ENCODE measurements at regions not wholly inside any gene's neighbourhood (a gene's known extent, or its start where the extent isn't known, plus 50 kb on each side); places are given as distances from the start of the nearest gene placed in this dataset.
A peak's percentile ranks its signal among the peaks of the same experiment; 100 is the strongest.

DNA sequence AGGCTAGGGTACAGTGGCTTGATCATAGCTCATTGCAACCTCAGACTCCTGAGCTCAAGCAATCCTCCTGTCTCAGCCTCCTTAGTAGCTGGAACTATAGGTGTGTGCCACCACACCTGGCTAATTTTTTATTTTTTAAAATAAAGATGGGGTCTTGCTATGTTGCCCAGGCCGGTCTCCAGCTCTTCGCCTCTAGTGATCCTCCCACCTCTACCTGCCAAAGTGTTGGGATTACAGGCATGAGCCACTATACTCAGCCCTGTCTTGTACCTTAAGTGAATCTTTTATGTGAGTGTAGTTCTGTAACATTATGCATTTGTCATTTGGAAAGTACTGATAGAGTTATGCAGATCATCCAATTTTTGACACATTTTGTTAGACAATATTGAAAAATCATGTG is 66.9 kb upstream of the C15orf39 start:
- no peak overlapping the region for H3K4me3 ChIP-seq (ENCODE audit: low read length)
- no peak for DNase-seq (ENCODE audit: low read depth)
- TF ChIP-seq CTCF (IDR thresholded peaks at IDR 0.05; ENCODE audit: insufficient read depth, low read depth, low read length, missing control alignments), result no peak

GRCh38 chr15:75136118-75136517 is 65.6 kb upstream of the C15orf39 start:
- DNase-seq (ENCODE audit: low read depth), result no peak
- TF ChIP-seq CTCF (IDR thresholded peaks at IDR 0.05; ENCODE audit: insufficient read depth, low read depth, low read length, missing control alignments), result no peak
- no peak overlapping the region for H3K4me3 ChIP-seq (ENCODE audit: low read length)

GRCh38 chr15:75136758-75137157 is 64.9 kb upstream of the C15orf39 start:
- DNase-seq (ENCODE audit: low read depth), result no peak
- H3K4me3 ChIP-seq (ENCODE audit: low read length), result no peak overlapping the region
- no peak for TF ChIP-seq CTCF (IDR thresholded peaks at IDR 0.05; ENCODE audit: insufficient read depth, low read depth, low read length, missing control alignments)

DNA sequence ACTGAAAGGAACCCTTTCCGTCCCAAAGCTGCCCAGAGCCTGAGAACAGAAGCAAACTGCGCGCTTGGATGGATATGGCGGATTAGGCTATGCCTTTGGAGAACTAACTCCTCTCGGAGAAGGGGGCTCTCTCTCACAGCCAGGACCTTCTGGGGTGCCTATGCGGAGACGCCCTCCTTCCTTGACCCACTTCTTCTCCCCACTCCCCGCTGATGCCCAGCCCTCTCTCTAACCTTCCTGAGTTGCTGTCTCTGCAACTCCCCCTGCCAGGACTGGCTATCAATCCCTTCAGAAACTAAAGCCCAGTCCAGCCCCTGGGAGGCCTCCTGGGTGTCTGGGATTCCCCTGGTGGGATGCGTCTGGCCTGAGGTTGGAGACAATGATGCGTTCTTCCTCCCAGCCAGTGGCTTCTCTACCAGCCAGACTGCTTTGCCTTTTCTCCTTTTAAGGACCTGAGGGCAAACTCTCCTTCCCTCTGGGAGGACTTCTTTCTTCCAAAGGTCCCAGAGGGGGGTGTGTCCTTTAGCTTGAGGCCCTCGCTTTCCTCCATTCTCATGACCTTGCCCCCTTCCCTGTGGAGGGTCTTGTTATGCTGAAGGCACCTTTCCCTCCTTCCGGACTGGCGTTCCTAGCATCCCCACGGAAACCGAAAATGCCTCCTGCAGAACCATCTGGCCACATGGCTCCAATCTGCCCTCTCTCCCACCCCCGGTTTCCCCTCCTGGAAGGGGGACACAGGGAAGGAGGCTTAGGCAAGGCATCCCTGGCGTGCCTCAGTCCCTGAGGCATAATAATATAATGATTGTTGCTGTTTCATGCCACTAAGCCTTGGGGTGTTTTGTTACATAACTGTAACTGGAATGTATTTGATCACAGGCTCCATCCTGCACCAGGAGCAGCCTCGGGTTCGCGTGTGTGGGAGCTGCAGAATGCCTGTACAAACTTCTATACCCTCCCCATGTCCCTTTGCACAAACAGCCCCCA is 63.4 kb upstream of the C15orf39 start:
- DNase-seq (ENCODE audit: low read depth), result peak; percentile 20

GRCh38 chr15:75140080-75140879 is 61.4 kb upstream of the C15orf39 start:
- H3K4me3 ChIP-seq (ENCODE audit: low read length), result no peak overlapping the region
- no peak for TF ChIP-seq CTCF (IDR thresholded peaks at IDR 0.05; ENCODE audit: insufficient read depth, low read depth, low read length, missing control alignments)
- DNase-seq (ENCODE audit: low read depth), result no peak

More for the DNA sequence above, 63.4 kb upstream of the C15orf39 start:
- no peak overlapping the region for H3K4me3 ChIP-seq (ENCODE audit: low read length)
- TF ChIP-seq CTCF (IDR thresholded peaks at IDR 0.05; ENCODE audit: insufficient read depth, low read depth, low read length, missing control alignments), result no peak

GRCh38 chr15:75142499-75142898 is 59.2 kb upstream of the C15orf39 start:
- no peak overlapping the region for H3K4me3 ChIP-seq (ENCODE audit: low read length)
- no peak for TF ChIP-seq CTCF (IDR thresholded peaks at IDR 0.05; ENCODE audit: insufficient read depth, low read depth, low read length, missing control alignments)
- no peak for DNase-seq (ENCODE audit: low read depth)

Measured in epithelial cell of esophagus (primary cell).